ENCODE measurements at regions not wholly inside any gene's neighbourhood (a gene's known extent, or its start where the extent isn't known, plus 50 kb on each side); places are given as distances from the start of the nearest gene placed in this dataset.

DNA sequence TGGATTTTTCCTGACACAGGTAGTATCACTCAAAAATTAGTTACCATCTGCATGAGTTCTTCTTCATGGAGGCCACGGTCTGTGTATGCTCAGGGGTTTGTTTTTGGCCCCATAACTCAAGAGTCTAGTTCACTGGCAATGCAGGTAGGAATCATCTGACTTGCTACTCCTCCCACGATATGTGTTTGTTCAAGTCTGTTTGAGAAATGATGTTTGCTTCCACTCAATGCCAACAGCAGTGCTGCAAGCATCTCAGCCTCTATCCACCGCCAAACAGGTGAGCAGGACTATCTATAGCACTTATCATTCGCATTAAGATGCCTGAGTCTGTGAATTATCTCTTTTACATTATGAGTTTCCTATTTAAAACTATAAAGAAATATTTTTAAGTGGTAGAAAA, 264.8 kb upstream of the PTGER4 start:
- DNase-seq (ENCODE audit: low read depth) = no peak

DNA sequence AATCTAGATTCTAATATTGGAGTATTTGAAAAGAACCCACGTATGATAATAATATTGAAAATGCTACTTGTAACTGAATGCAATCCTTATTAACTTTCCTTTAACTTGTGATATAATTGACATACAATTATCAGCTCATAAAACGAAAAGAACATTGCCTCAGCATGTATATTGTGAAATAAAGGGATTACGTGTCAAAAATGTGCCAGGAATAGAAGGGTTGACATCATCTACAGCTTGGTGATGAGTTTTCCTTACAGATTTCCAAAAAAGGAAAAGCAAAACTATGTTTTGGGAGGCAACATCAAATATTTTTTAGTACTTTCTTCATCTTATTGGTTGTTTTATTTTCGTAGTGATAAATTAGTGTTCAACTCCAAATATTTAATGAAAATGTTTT, 266.0 kb upstream of the PTGER4 start:
- DNase-seq (ENCODE audit: low read depth) = no peak

DNA sequence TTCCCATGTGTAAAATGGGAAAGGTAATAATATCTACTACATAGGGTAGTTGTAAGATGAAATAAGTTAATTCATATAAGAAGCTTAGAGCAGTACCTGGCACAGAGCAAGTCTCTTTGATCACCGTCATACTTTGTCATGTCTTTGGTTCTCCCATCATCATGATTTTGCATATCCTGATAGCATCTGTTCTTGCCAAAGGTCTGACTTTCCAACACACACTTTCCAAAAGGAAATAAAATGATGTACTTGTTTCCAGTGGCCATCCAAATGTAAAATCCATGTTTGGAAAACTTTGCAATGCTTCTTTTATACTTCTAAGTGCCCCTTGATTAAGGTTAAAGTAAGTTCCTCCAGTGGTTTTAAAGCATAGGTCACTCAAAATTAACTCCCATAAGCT, 266.9 kb upstream of the PTGER4 start:
- no peak for DNase-seq (ENCODE audit: low read depth)

DNA sequence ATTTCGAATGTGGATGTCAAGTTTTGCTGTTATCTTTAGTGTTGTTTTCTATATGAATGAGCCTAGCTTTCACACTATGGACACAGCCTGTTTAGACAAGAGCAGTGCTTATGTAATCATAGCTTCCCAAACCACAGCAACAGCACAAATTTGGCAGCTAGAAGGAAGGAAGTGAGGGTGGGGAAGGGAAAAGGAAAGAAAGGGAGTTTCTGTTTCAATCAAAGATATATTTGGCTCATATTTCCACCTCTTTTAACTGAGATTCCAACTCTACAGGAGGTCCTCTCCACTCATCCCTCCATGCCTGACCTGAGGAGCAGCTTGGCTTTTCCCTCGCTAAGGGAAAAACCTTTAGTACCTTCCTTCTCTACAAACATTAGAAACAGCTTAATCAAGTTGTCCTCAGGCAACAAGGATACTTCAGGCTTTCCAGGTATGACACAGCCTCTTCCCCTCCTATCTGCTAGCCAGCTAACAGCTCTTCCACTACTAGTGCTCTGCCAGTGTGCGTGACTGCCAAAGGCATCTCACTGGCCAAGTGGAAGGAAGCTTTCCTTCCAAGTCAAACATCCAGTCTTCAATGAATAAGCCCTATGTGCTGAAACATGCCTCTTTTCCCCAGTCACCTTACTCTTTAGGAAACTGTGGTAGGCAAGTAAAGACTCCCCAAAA, 268.6 kb upstream of the PTGER4 start:
- no peak for DNase-seq (ENCODE audit: low read depth)

DNA sequence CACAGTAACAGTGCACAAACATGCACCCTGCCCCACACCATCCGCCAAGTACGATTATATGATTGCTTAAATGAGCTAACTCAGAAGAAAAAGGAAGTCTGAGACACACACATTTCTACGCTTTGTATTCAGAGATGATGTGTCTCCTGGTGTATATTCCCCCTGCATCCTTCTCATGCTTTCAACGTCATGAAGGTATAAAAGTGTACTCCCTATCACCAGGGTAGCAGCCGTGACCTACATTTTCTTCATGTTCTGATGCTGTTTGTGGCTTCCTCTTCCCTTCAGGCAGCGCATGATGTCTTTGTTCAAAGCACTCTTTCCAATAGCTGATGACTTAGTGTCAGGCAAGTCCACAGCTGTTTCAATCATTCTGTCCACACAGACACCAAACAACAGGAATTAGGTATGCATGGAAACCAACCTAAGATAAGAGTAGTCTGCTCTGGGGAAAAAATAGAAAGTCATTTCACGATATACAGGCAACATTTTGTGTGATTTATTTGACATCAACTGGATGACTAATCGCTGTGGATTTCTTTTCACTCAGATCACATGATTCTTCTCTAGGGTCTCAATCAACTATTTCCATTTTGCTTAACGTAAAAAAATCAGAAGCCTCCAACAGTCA, 269.4 kb upstream of the PTGER4 start:
- peak; percentile 60 for DNase-seq (ENCODE audit: low read depth)

DNA sequence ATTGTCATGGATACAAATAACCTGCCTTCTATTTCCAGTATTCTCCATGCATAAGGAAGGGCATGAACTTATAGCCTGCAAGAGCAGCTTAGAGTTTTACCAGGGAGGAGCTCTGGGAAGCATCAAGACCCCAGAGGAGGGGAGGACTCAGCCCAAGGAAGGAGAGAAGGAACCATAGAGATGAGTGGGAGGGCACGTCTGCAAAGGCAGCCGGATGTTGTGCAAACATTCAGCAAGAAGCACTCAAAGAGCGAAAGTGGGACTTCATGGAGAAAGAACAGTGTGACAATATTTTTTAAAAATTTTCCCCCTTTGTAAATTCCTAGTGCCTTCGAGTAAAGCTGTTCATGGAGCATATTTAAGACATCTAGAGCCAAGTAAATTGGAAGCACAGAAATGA, 270.1 kb upstream of the PTGER4 start:
- DNase-seq (ENCODE audit: low read depth) = no peak

DNA sequence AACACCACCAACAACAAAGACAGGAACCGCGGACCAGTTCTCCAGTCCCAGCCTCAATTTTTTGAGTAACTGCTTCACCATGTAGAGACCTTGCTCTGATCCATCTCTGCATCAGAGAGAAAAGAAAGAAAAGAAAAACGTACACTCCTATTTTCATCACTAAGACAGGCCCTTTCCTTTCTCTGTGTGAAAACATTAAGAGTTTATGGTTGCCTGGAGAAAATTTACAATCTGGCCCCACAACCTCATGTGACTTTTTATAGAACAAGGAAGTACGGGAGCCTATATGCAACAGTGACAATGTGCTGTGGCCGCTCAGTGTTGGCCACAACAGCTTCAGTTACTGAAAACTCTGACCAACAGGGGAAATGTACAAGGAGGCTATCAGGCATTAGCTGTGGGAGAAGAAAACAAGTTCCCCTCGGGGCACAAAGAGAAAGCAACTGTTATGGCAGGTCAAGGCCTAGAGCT, 272.9 kb upstream of the PTGER4 start:
- DNase-seq (ENCODE audit: low read depth) = no peak

DNA sequence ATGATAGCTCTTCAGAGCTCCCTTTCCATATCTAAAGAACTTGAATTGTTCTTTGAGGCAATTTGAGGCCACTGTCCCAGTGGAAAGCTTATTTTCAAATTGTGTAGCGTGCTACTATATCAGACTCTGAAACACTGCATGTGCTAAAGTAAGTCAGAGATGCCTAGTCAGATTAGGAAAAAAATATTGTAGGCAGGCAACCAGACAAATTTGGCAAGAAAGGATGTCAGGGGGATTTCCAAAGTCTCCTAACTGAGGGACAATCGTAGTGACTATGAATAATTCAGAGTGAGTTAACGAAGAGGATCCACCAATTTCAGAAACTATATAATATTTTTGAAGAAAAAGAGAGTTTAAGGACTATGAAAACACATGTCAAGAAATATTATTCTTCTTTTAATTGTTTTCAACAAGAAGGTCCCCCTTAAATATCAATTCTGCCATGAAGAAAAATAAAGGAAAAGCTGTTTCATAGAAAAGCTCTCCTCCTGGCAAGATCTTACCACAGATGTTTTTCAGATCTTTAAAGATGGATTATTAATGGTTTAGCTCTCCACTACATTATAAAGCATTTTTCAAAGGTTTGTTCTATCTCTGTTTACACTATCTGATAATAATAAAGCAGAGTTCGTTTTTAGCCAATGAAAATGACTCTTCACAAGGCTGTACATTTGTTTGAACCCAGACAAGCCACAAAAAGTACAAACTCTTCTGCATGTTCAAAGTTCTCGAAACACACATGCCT, 273.5 kb upstream of the PTGER4 start:
- DNase-seq (ENCODE audit: low read depth) = no peak

DNA sequence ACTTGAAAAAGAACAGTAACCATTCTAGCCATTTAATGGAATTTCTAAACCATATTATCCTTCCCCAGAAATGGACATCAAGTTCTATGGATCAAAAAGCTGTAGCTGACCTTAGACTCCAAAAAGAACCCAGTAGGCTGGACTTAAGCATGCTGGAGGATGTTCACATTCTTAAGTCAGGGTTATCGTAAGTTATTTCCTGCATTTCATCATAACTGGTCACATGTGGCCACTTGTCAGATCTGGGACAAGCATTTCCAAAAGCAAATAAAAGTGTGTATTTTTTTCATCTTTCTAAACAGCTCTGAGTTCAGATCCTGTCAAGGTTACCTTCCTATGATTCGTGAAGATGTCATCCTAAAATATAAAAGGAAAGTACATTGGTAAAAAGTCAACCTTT, 274.5 kb upstream of the PTGER4 start:
- no peak for DNase-seq (ENCODE audit: low read depth)

DNA sequence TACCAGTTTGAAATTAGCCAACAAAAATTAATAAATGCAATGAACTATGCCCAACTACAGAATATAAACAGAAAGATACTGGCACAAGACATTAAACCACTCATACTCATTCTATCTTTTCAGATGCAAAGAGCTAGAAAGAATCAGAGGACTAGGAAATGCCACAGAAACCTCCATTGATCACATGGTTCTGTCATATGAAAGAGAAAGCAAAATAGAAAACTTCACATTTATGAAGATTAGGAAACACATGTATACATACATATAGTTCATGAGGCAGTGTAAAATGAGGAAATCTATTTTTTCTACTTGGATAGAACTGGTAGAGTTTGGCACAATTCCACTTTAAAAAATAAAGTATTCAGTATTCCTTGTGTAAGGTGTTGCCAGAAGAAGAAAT, 275.1 kb upstream of the PTGER4 start:
- DNase-seq (ENCODE audit: low read depth) = no peak

DNA sequence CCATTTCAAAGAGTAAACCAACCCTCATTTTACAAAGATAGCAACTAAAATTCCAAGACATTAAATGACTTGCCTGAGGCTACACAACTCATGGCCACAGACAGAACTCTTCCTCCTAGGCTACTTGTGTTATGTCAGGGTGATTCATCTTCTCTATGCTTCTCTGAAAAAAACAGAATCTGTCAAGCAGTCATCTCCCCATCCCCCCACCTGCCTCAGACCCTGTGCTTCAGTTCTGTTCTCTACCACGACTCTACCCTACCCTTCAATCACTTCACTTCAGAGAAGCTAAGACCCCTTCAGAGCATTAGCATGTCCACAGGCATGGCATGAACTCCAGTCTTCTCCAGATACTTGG, 277.7 kb upstream of the PTGER4 start:
- no peak for DNase-seq (ENCODE audit: low read depth)

DNA sequence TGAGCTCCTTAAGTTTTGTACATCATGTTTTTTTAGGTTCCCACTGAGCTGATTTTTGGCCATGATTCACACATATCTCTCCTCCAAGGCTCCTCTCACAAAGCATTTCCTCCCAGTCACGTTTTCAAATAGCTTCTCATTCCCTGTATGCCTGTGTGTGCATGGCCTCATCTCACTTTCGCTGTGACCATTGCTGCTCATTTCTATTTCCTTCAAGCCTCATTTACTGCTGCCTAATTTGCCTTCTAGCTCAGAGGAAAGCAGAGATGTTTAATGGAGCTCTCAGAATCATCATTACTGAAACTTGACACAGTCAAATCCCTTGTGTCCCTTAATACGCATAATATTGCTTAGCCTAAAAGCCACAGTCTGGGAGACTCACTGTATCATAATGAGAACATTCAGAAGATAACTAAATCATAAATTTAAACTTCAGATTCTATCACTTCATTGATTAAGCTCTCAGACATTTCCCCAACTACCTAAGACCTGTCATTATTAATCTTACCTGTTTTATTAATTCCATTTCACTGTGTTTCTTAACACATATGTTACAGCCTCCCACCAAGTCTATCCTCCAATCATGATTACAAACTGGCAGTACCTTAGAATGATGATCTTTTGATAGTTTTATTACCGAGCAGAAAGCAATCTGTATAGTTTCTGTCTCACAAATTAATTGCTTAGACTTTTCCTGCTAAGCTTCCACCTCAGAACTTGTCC, 278.3 kb upstream of the PTGER4 start:
- DNase-seq (ENCODE audit: low read depth) = no peak

DNA sequence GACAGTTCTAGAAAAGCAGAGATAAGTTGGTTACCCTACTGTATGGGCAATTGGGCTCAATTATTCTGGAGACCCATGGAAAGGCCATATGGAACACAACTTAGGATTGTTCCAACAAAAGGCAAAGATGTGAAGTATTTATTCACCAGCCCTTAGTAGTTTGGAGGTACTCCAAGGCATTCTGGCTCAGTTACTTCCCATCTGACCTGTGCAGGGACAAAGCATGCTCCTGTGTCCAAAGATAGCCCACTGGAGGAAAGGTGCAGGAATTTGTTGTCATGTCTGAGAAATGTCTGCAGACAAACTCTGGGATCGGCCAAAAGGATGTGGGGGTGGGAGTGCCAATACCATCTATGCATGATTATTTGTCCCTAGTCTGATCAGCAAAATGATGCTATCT, 279.5 kb upstream of the PTGER4 start:
- no peak for DNase-seq (ENCODE audit: low read depth)

DNA sequence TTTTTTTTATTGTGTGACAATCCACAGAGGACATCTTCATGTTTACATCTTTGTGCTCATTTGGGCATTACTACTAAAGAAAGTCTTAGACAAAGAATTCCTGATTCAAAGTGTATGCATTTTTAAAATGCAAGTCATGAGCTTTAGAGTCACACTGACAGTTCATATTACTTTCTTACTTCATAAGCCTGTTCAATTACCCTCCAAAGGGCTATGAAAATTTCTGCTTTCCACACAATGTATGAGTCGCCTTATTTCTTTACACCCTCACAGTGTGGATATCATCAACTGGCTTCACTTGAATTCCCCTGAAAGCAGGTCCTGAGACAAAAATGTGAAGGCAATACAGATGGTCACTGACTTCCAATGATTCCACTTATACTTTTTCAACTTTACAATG, 280.4 kb upstream of the PTGER4 start:
- DNase-seq (ENCODE audit: low read depth) = no peak

DNA sequence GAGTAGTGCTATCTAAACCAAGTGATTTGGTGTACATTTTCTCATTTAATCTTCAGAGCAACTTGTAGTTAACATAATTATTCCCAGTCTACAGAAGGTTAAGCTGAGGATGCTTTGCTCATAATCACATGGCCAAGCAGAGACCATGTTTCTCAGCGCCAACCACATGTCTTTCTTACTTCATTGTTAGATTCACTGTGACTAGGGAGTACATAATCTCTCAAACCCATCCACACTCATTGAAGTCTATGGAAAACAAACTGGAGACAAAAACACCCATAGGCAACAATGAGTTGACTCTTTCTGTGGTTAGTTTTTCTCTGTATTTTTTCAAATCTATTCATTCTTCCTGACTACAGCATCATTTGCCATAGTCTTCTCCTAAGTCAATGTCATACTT, 281.7 kb upstream of the PTGER4 start:
- no peak for DNase-seq (ENCODE audit: low read depth)

DNA sequence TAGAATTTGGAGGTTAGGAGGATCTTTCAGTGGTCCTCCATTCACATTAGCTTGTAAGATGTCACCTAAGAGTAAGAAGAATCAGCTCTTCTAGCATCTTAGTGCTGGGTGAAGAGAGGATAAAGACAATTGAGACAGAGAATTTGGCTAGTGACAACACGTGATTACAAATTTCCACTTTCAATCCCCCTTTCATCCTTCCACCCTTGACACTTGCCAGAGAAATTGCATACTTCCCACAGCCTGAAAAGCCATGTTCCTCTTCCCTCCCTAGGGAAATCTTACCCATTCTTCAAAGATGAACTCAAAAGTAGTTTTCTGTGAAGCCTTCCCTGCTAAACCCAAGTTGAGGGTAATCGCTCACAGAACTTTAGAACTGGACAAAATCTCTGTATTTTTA, 282.6 kb upstream of the PTGER4 start:
- DNase-seq (ENCODE audit: low read depth) = no peak

DNA sequence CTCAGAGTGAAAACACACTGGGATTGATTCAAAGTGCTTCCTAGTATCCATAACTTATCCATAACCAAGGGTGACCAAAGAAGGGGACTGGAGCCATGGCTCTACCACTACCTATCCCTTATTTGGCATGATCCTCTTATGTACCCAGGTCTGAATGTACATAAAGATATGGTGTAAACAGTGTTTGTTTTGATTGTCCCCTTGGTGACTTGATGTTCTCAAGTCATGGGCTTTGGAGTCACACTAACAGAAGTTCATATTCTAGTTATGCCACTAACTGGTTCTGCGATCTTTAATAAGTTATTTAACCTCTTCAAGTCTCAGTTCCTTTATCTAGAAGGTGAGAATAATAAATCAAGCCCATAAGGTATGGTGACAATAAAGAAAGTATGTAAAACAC, 283.4 kb upstream of the PTGER4 start:
- no peak for DNase-seq (ENCODE audit: low read depth)

DNA sequence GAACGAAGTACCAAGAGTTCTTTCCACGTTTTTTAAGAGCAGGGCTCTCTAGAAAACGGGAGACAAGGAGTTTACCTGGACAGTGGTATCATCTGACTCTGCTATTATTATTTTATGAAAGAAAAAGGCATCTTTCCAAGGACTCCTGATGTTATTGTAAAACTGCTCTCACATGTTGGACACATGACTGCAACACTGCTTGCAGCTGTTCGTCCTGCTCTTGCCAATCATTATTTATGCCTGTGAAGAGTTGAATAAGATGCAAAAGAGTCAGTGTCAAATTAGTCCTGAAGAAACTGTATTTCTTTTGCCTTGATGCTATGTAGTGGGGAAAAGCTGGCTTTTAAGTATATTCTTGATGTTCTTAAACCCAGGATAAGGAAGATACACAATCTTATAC, 284.5 kb upstream of the PTGER4 start:
- no peak for DNase-seq (ENCODE audit: low read depth)

DNA sequence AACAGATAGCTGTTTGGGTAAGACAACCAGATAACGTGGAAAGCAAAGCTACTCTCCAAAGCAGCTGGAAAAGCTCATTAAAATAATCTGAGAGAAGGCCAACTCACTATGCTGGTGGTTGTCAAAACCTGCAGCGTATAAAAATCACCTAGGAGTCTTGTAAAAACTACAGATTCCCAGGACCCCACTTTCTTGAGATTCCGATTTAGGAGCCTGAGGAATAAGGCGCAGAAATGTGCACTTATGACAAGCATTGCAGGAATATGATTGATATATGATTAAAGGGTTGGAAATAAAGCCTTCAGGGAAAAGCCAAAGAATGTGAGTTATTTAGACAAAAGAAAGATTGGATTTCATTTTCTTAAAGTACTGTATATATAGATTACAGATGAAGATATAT, 285.0 kb upstream of the PTGER4 start:
- no peak for DNase-seq (ENCODE audit: low read depth)

DNA sequence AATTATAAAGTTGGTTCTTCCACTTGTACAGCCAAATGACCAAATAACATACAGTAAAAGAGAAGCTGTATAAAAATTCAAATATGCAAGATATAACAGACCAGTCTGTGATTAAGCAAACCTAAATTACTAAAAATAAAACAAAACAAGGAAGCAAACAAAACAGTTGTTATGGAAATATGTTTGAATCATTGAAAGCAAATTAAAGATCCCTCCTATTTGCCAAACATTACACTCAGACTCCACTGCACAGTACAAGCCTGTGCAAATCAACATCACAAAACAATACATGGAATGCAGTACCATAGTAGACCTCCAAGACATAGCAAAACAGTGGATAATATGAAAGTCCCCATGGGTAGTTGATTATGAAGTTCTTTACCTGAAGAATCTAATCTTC, 288.1 kb upstream of the PTGER4 start:
- DNase-seq (ENCODE audit: low read depth) = no peak

DNA sequence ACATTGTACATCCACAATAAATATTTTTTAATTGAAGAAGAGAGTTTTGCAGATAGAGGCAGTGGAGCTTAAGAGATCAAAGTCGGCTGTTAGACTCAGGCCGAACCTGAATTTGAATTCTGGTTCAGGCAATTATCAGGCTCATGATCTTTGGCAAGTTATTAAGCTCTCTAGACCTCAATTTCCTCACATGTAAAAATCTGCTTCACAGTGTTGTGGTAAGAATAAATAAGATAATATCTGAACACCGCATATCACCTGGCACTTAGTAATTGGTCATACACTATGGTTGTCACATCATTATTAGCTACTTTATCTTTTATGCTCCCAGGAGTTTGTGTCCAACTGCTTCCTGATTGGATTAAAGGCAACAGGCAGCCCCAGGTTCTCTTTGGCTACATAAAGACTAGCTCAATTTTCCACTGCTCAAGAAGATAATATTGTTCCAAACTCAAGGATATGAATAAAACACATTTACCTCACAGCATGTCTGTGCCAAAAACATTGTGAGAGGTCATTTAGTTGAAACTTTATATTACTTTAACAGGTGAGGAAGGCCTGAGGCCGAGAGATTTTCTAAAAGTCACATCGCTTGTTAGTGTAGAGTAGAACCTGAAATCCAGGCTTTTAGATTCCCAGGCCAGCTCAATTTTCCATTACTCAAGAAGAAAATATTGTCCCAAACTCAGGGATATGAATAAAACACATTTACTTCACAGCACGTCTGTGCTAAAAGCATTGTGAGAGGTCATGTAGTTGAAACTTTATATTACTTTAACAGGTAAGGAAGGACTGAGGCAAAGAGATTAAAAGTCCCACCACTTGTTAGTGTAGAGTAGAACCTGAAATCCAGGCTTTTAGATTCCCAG, 289.2 kb upstream of the PTGER4 start:
- no peak for DNase-seq (ENCODE audit: low read depth)

DNA sequence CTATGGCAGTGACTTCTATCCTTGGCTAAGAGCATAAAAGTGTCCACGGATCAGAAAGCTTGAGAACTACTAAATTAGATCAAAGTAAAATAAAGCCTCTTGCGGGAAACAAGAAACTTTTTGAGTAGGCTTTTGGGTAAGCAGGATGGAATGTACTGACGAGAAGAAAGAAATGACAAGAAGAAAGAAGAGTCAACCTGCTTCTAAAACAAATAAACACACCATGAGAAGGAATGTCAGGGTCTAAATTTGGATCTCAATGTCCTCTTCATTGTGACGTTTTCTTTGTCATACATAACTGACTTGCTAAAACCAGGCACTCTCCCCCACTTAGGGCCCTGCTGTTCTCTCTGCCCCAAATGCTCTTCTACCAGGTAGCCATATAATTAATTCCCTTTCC, 290.1 kb upstream of the PTGER4 start:
- DNase-seq (ENCODE audit: low read depth) = no peak

Data from activated T-cell treated with anti-CD3 and anti-CD28 coated beads for 24 hours (primary cell).